T-cell (primary cell): ENCODE measurements at regions not wholly inside any gene's neighbourhood (a gene's known extent, or its start where the extent isn't known, plus 50 kb on each side); places are given as distances from the start of the nearest gene placed in this dataset.

Experiments used
- ATAC-seq, 4 experiments: fragments of 200-7000 bp in 3 of 4; fragments of 150-1000 bp in 1 of 4; cut with Tn5 transposase; replicated peaks in 1 of 4; 1 replicate in 3 of 4; 2 replicates in 1 of 4; pipeline ENCODE4 v1.10.0; 2021; ENCODE audit warnings: moderate library complexity in 3 of 4, mild to moderate bottlenecking in 2 of 4, moderate number of reproducible peaks in 1 of 4
- CTCF ChIA-PET, 2 donors: fragments of 300-600 bp; sonication (Branson Sonifier 250); formaldehyde crosslinking; loops; one replicate each; lab custom pipeline; 2022; ENCODE audit warnings: antibody characterized with exemption in 2 of 2; lab: Charles Lee
- POLR2A ChIA-PET, 2 donors: fragments of 300-600 bp; sonication (Branson Sonifier 250); formaldehyde crosslinking; loops; one replicate each; lab custom pipeline; 2022; ENCODE audit warnings: antibody characterized with exemption in 2 of 2; lab: Charles Lee
- DNase-seq, 35 experiments: peaks; one replicate each; pipeline versions ENCODE4 v3.0.0 to v3.0.0-alpha.2; 2013 to 2023
- H3K27ac ChIP-seq: one replicate; pipeline ENCODE4 v1.5.1; 2013; ENCODE audit warnings: low read length
- H3K27me3 ChIP-seq, 2 experiments: replicated peaks in 1 of 2; 1 replicate in 1 of 2; 2 replicates in 1 of 2; pipeline versions ENCODE4 v1.6.1 to v1.7.0; 2013; ENCODE audit warnings: low read length in 1 of 2, mixed read lengths in 1 of 2; ENCODE audit not compliant: control insufficient read depth in 2 of 2, insufficient read depth in 2 of 2; ENCODE audit errors: extremely low read depth in 1 of 2
- H3K36me3 ChIP-seq, 2 donors: 1 replicate in 1 of 2; 2 replicates in 1 of 2; pipeline versions ENCODE4 v1.6.1 to v1.7.0; 2013; ENCODE audit warnings: low read length in 1 of 2; ENCODE audit not compliant: control insufficient read depth in 2 of 2, insufficient read depth in 1 of 2; ENCODE audit errors: extremely low read depth in 1 of 2
- H3K4me1 ChIP-seq, 2 experiments: 1 replicate in 1 of 2; 2 replicates in 1 of 2; pipeline versions ENCODE4 v1.6.1 to v1.7.0; 2013; ENCODE audit warnings: low read length in 2 of 2, mixed read lengths in 1 of 2; ENCODE audit not compliant: insufficient read depth in 2 of 2, control insufficient read depth in 1 of 2; ENCODE audit errors: extremely low read depth in 1 of 2
- H3K4me3 ChIP-seq, 2 donors: 1 replicate in 1 of 2; 2 replicates in 1 of 2; pipeline versions ENCODE4 v1.5.1 to v1.7.0; 2013; ENCODE audit warnings: mild to moderate bottlenecking in 2 of 2, low read length in 1 of 2, moderate library complexity in 1 of 2; ENCODE audit not compliant: control insufficient read depth in 1 of 2; ENCODE audit errors: extremely low read depth in 1 of 2
- H3K9me3 ChIP-seq: 2 replicates; pipeline ENCODE4 v1.7.0; 2013
- H3K27ac Mint-ChIP-seq, 2 donors: one replicate each; pipeline ENCODE4 v1.8.0; 2020 to 2021; ENCODE audit warnings: mild to moderate bottlenecking in 2 of 2, mixed read lengths in 2 of 2
- H3K27me3 Mint-ChIP-seq, 2 donors: one replicate each; pipeline ENCODE4 v1.8.0; 2021 to 2022; ENCODE audit warnings: mixed read lengths in 2 of 2
- H3K36me3 Mint-ChIP-seq: one replicate; pipeline ENCODE4 v1.8.0; 2021; ENCODE audit warnings: mixed read lengths
- H3K4me1 Mint-ChIP-seq, 3 donors: one replicate each; pipeline ENCODE4 v1.8.0; 2020 to 2022; ENCODE audit warnings: mixed read lengths in 3 of 3, mild to moderate bottlenecking in 1 of 3
- H3K4me3 Mint-ChIP-seq, 3 donors: one replicate each; pipeline ENCODE4 v1.8.0; 2020 to 2022; ENCODE audit warnings: mild to moderate bottlenecking in 3 of 3, mixed read lengths in 3 of 3, moderate library complexity in 3 of 3
- H3K9me3 Mint-ChIP-seq, 3 donors: one replicate each; pipeline ENCODE4 v1.8.0; 2020 to 2022; ENCODE audit warnings: mixed read lengths in 3 of 3
- WGBS: methylation state at CpG from one replicate; pipeline ENCODE4 v1.1.5; 2013; ENCODE audit warnings: missing lambda C conversion rate; ENCODE audit not compliant: insufficient coverage; 5-methylcytosine and 5-hydroxymethylcytosine counted together

DNA sequence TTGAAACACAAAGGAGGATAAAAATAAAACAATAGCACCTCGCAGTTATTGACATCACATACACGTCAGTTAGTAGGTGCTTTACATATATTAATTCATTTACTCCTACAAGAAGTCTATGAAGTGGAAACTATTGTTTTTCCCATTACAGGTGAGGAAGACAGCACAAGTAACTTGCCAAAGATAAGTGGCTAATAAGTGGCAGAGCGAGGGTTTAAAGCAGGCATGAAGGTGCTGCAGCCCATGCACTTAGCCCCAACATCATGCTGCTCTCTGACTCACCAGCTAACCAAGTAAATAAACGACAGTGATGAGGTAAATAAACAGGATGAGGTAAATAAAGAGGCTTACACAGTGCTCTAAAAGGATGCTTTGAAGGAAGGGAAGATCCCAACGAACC is 498.6 kb upstream of the ZEB2 start:
- no peak overlapping the region for H3K4me3 Mint-ChIP-seq
- no peaks in the 10 kb centered on the region for H3K9me3 Mint-ChIP-seq
- Histone ChIP-seq H3K4me3 (no peak overlapping the region), H3K36me3 (no peaks in the 10 kb centered on the region), H3K27ac (no peak overlapping the region), H3K9me3 (no peaks in the 10 kb centered on the region), H3K27me3 (no peaks in the 10 kb centered on the region), H3K4me1 (no peaks in the 10 kb centered on the region)
- H3K36me3 Mint-ChIP-seq, result no peaks in the 10 kb centered on the region
- no peaks in the 10 kb centered on the region for H3K4me1 Mint-ChIP-seq
- POLR2A ChIA-PET, result no interaction called here
- no peak overlapping the region for H3K27ac Mint-ChIP-seq
- CTCF ChIA-PET, result no interaction called here
- no peaks in the 10 kb centered on the region for H3K27me3 Mint-ChIP-seq
- DNase-seq (no peak), ATAC-seq (no peak)
- no CpG with 5 or more reads among the region's 5 CpGs for WGBS

GRCh38 chr2:145017149-145017548 is 497.2 kb upstream of the ZEB2 start:
- Mint-ChIP-seq H3K27me3 (no peaks in the 10 kb centered on the region), H3K4me1 (no peaks in the 10 kb centered on the region), H3K4me3 (no peak overlapping the region), H3K27ac (no peak overlapping the region), H3K36me3 (no peaks in the 10 kb centered on the region), H3K9me3 (no peaks in the 10 kb centered on the region)
- no peaks in the 10 kb centered on the region for H3K4me1 ChIP-seq
- H3K36me3 ChIP-seq, result no peaks in the 10 kb centered on the region
- H3K9me3 ChIP-seq, result no peaks in the 10 kb centered on the region
- CTCF ChIA-PET, result no interaction called here
- no peak for ATAC-seq
- no peaks in the 10 kb centered on the region for H3K27me3 ChIP-seq
- H3K27ac ChIP-seq, result no peak overlapping the region
- POLR2A ChIA-PET, result no interaction called here
- no peak for DNase-seq
- no peak overlapping the region for H3K4me3 ChIP-seq
- no CpG with 5 or more reads among the region's 1 CpG for WGBS

DNA sequence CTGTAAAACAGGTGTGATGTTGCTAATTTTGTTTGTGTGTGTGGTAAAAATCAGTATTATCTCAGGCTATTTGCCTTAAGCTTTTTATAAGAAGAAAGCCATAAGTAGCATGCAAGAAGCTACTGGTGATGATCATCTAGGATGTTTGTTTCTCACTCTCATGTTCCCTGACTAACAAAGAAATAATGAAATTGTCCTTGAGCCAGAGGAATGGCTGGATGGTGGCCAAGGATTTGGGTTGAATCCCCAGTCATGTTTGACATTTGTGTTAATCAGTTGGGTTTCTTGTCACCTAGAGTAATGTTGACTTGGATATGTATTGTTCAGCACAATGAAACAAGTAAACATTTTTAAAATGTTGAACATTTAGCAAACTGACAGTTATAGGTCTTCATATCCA is 496.8 kb upstream of the ZEB2 start:
- no peaks in the 10 kb centered on the region for H3K9me3 ChIP-seq
- no peaks in the 10 kb centered on the region for H3K4me1 ChIP-seq
- Mint-ChIP-seq H3K4me3 (no peak overlapping the region), H3K9me3 (no peaks in the 10 kb centered on the region), H3K27ac (no peak overlapping the region), H3K36me3 (no peaks in the 10 kb centered on the region), H3K4me1 (no peaks in the 10 kb centered on the region), H3K27me3 (no peaks in the 10 kb centered on the region)
- ChIA-PET POLR2A (no interaction called here), CTCF (no interaction called here)
- no peaks in the 10 kb centered on the region for H3K27me3 ChIP-seq
- ATAC-seq, result no peak
- no peaks in the 10 kb centered on the region for H3K36me3 ChIP-seq
- H3K4me3 ChIP-seq, result no peak overlapping the region
- H3K27ac ChIP-seq, result no peak overlapping the region
- no peak for DNase-seq

- Mint-ChIP-seq H3K9me3 (no peaks in the 10 kb centered on the region), H3K27ac (no peak overlapping the region), H3K27me3 (no peaks in the 10 kb centered on the region), H3K36me3 (no peaks in the 10 kb centered on the region), H3K4me1 (no peaks in the 10 kb centered on the region), H3K4me3 (no peak overlapping the region)
- ChIA-PET POLR2A (no interaction called here), CTCF (no interaction called here)
- no peaks in the 10 kb centered on the region for H3K27me3 ChIP-seq
- no peak overlapping the region for H3K27ac ChIP-seq
- DNase-seq (no peak), ATAC-seq (no peak)
- no peaks in the 10 kb centered on the region for H3K9me3 ChIP-seq
- H3K4me1 ChIP-seq, result no peaks in the 10 kb centered on the region
- no CpG with 5 or more reads among the region's 2 CpGs for WGBS
- H3K36me3 ChIP-seq, result no peaks in the 10 kb centered on the region
- no peak overlapping the region for H3K4me3 ChIP-seq
Measured at GRCh38 chr2:145015561-145015960, 495.6 kb upstream of the ZEB2 start.

- no peak overlapping the region for H3K27ac ChIP-seq
- POLR2A ChIA-PET, result no interaction called here
Measured at GRCh38 chr2:145012806-145013205, 492.9 kb upstream of the ZEB2 start.

GRCh38 chr2:145012214-145012670 is 492.3 kb upstream of the ZEB2 start:
- POLR2A ChIA-PET, result no interaction called here
- H3K36me3 ChIP-seq, result no peaks in the 10 kb centered on the region
- Mint-ChIP-seq H3K9me3 (no peaks in the 10 kb centered on the region), H3K4me3 (no peak overlapping the region), H3K4me1 (no peaks in the 10 kb centered on the region), H3K27ac (no peak overlapping the region), H3K27me3 (no peaks in the 10 kb centered on the region), H3K36me3 (no peaks in the 10 kb centered on the region)
- H3K27me3 ChIP-seq, result no peaks in the 10 kb centered on the region
- H3K4me1 ChIP-seq, result no peaks in the 10 kb centered on the region
- H3K27ac ChIP-seq, result no peak overlapping the region
- H3K4me3 ChIP-seq, result no peak overlapping the region
- CTCF ChIA-PET, result no interaction called here
- ATAC-seq (no peak), DNase-seq (no peak)
- H3K9me3 ChIP-seq, result no peaks in the 10 kb centered on the region
- no CpG with 5 or more reads among the region's 4 CpGs for WGBS

More at GRCh38 chr2:145012806-145013205, 492.9 kb upstream of the ZEB2 start:
- no CpG with 5 or more reads among the region's 3 CpGs for WGBS
- no peaks in the 10 kb centered on the region for H3K4me1 ChIP-seq
- CTCF ChIA-PET, result no interaction called here
- Mint-ChIP-seq H3K27ac (no peak overlapping the region), H3K9me3 (no peaks in the 10 kb centered on the region), H3K27me3 (no peaks in the 10 kb centered on the region), H3K36me3 (no peaks in the 10 kb centered on the region), H3K4me1 (no peaks in the 10 kb centered on the region), H3K4me3 (no peak overlapping the region)
- ATAC-seq (no peak), DNase-seq (no peak)
- no peaks in the 10 kb centered on the region for H3K27me3 ChIP-seq
- H3K4me3 ChIP-seq, result no peak overlapping the region
- H3K36me3 ChIP-seq, result no peaks in the 10 kb centered on the region
- no peaks in the 10 kb centered on the region for H3K9me3 ChIP-seq

DNA sequence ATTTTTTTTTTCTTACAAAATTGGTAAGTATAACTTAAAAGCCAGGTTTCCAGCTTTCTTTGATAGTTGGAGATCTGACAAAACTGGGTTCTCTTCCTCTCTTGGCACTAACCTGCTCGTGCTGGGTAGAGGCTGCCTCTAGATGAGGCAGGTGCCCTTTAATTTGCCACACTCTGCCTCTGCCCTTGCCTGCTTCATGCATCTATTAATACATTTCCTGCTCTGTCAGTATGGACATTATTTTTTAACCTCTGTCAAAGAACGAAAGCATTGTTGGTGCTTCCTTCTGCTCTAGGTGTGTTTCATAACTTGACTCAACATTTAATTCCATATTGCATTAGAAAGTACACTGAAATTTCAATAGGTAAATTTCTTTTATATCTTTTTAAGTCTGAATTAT is 490.7 kb upstream of the ZEB2 start:
- Mint-ChIP-seq H3K27me3 (no peaks in the 10 kb centered on the region), H3K4me3 (no peak overlapping the region), H3K27ac (no peak overlapping the region), H3K4me1 (no peaks in the 10 kb centered on the region), H3K36me3 (no peaks in the 10 kb centered on the region), H3K9me3 (no peaks in the 10 kb centered on the region)
- H3K27ac ChIP-seq, result no peak overlapping the region
- no peak overlapping the region for H3K4me3 ChIP-seq
- DNase-seq (no peak), ATAC-seq (no peak)
- H3K27me3 ChIP-seq, result no peaks in the 10 kb centered on the region
- POLR2A ChIA-PET, result no interaction called here
- H3K4me1 ChIP-seq, result no peaks in the 10 kb centered on the region
- H3K9me3 ChIP-seq, result no peaks in the 10 kb centered on the region
- WGBS, result 50% methylated on average over 1 of the region's 2 CpGs
- CTCF ChIA-PET, result no interaction called here
- H3K36me3 ChIP-seq, result no peaks in the 10 kb centered on the region
